Bronchial epithelial cell (primary cell): ENCODE measurements at regions not wholly inside any gene's neighbourhood (a gene's known extent, or its start where the extent isn't known, plus 50 kb on each side); places are given as distances from the start of the nearest gene placed in this dataset.
A peak's percentile ranks its signal among the peaks of the same experiment; 100 is the strongest.

Experiments used
- DNase-seq: peaks from one replicate; pipeline ENCODE4 v3.0.0-alpha.2; 2010; ENCODE audit warnings: low read depth
- FAIRE-seq: peaks from 2 replicates; lab custom pipeline; 2011; peaks lifted over from hg19 to GRCh38; lab: Jason Lieb, UNC
- H3K27me3 ChIP-seq: 2 replicates; pipeline ENCODE4 v1.5.1; 2011; ENCODE audit warnings: low read length; ENCODE audit not compliant: control insufficient read depth, insufficient read depth
- H3K36me3 ChIP-seq: 2 replicates; pipeline ENCODE4 v1.5.1; 2011; ENCODE audit warnings: low read length; ENCODE audit not compliant: control insufficient read depth, insufficient read depth
- H3K4me3 ChIP-seq: 2 replicates; pipeline ENCODE4 v1.5.1; 2011; ENCODE audit warnings: mild to moderate bottlenecking, low read depth, low read length, control low read depth
- TF ChIP-seq, protein P1 (sequence below): IDR thresholded peaks from 2 replicates; pipeline ENCODE4 v1.5.1; 2011; ENCODE audit warnings: mild to moderate bottlenecking, moderate library complexity, low read length, control low read depth, inconsistent platforms; ENCODE audit not compliant: insufficient read depth, severe bottlenecking

DNA sequence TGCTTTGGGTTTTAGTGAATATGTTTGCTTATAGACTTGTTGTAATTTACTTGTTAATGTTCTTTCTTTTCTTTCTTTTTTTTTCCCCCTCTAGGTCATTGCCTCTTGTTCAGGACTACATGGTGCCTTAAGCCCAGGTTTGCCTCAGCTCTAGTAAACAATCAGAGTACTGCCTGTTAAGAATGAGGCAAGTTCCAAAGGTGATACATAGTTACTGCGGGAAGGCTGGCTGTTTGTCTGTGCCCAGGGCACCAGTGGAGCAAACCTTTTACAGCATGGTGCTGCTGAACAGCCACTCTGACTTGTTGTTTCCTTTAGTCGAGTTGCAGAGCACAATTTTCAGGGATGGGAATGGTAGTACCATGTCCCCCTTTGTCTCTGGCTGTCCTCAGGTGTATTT is 517.2 kb downstream of the NYAP2 start:
- DNase-seq, result no peak
- Histone ChIP-seq H3K27me3 (no peaks in the 10 kb centered on the region), H3K4me3 (no peak overlapping the region), H3K36me3 (no peaks in the 10 kb centered on the region)
- TF ChIP-seq, protein P1, sequence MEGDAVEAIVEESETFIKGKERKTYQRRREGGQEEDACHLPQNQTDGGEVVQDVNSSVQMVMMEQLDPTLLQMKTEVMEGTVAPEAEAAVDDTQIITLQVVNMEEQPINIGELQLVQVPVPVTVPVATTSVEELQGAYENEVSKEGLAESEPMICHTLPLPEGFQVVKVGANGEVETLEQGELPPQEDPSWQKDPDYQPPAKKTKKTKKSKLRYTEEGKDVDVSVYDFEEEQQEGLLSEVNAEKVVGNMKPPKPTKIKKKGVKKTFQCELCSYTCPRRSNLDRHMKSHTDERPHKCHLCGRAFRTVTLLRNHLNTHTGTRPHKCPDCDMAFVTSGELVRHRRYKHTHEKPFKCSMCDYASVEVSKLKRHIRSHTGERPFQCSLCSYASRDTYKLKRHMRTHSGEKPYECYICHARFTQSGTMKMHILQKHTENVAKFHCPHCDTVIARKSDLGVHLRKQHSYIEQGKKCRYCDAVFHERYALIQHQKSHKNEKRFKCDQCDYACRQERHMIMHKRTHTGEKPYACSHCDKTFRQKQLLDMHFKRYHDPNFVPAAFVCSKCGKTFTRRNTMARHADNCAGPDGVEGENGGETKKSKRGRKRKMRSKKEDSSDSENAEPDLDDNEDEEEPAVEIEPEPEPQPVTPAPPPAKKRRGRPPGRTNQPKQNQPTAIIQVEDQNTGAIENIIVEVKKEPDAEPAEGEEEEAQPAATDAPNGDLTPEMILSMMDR, result no peak
- FAIRE-seq, result no peak

DNA sequence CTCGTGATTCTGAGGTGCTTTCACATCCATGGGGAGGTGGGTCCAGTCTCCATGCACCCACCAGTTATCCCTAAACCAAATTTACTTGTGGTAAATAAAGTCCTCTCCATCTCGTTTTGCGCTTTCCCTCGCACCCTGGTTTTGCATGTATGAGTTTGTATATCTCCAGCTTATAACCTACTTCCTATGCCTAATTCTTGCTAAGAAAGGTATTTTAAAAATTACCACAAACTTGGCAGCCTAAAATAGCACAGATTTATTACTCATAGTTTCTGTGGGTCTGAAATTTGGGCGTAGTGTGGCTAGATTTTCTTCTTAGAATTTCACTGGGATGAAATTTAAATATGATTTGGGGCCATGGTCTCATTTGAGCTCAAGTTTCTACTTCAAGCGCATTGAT is 511.5 kb downstream of the NYAP2 start:
- TF ChIP-seq, protein P1, result no peak
- FAIRE-seq, result no peak
- H3K4me3 ChIP-seq, result no peak overlapping the region

DNA sequence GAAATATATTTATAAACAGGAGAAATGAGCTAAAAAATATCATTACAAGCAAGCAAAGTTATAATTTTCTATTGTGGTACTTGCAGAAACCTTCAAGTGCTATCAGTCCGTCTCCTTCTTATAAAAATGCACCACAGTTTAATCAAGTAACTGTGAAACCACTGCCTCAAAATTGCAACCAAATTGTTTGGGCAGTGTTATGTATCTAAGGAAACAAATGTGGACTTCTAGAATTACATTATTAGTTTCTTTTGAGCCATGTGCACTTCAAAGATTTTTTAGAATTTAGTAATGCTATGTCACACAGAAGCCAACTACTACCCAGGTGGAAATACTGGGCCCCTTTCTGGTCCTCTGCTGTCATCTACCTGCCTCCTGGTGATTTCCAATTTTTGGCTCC is 495.6 kb downstream of the NYAP2 start:
- DNase-seq (peak; percentile 4), FAIRE-seq (no peak)
- H3K36me3 ChIP-seq, result no peaks in the 10 kb centered on the region
- H3K27me3 ChIP-seq, result no peaks in the 10 kb centered on the region
- H3K4me3 ChIP-seq, result no peak overlapping the region
- TF ChIP-seq, protein P1, result no peak

More for the DNA sequence above, 511.5 kb downstream of the NYAP2 start:
- H3K27me3 ChIP-seq, result no peaks in the 10 kb centered on the region
- no peak for DNase-seq
- H3K36me3 ChIP-seq, result no peaks in the 10 kb centered on the region

DNA sequence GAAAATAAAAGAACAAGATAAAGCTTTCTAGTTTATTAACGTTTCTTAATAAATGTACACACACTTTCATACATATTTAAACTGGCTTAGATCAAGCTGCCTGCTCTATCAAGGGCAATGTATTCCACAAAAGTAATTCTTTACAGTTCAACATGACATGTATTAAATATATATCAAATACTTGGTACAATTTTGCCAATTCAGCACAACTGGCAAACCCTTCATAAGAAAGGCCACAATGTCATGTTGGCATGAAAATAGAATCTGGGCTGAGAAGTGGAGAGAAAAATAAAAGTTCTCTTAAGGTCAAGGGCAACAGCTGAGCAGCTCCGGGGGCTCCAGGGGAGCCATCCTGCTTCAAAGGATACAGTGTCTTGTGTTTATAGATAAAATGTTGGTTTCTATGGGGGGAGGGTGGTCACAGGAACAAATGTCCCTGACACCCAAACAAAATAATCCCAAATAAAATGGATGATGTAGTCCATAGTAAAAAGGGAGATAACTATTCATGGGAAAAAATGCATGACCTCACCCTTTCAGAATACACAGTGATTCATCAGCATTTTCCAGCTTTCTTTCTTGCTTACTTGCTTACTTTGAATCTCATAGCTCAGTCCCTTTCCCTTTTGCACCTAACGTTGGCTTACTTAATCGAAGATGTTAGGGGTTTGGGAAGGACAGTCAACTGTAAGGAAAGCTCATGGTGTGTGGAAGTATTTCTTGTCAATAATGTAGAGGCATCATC is 494.9 kb downstream of the NYAP2 start:
- no peak overlapping the region for H3K4me3 ChIP-seq
- H3K36me3 ChIP-seq, result no peaks in the 10 kb centered on the region
- DNase-seq (peak; percentile 83), FAIRE-seq (no peak)
- TF ChIP-seq, protein P1, result no peak
- H3K27me3 ChIP-seq, result no peaks in the 10 kb centered on the region

DNA sequence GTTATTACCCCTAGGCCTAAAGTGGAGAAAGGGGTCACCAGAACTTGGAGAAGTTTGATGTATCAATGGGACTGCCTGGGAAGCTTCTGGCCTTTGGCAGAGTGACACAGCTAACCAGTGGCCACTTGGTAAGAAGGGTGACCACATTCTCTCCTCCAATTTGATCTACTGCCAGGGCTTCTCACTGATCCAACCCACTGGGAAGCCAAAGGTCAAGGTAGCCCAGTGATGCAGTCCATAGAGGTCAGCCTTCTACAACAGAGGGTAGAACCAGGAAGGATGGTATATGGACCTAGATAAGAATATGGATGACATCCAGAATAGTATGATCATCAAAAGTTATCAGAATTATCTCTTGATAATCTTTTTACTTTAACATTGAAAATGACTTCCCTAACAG is 493.6 kb downstream of the NYAP2 start:
- no peak for DNase-seq
- no peak overlapping the region for H3K4me3 ChIP-seq
- TF ChIP-seq, protein P1, result no peak
- FAIRE-seq, result no peak
- H3K36me3 ChIP-seq, result no peaks in the 10 kb centered on the region
- H3K27me3 ChIP-seq, result no peaks in the 10 kb centered on the region

DNA sequence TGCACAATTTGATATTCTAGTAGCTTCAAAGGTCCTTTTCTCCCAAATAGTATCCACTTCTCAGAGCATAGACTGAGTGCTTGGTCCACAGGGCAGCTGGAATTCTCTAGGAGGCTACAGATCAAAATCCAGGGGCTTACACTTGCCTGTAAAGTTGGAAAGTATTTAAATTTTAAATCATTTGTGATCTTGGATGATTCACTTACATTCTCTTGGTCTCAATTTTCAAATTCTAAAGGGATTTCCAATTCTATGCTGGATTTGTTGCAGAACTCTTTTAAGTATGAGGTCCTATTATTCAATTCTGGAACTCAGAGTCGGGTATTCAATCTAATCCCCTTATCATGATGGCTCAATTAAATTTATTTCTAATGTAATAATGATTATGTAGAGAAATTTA is 492.3 kb downstream of the NYAP2 start:
- DNase-seq, result no peak
- Histone ChIP-seq H3K36me3 (no peaks in the 10 kb centered on the region), H3K27me3 (no peaks in the 10 kb centered on the region), H3K4me3 (no peak overlapping the region)
- TF ChIP-seq, protein P1, result no peak
- FAIRE-seq, result no peak
